Activated naive CD8-positive, alpha-beta T cell treated with anti-CD3 and anti-CD28 coated beads, Interleukin-2, amount 10 ng/mL, durations not matched to agents 7 days and 5 days (primary cell): ENCODE measurements at regions not wholly inside any gene's neighbourhood (a gene's known extent, or its start where the extent isn't known, plus 50 kb on each side); places are given as distances from the start of the nearest gene placed in this dataset.

Experiments used
- ATAC-seq: fragments of 150-1000 bp; cut with Tn5 transposase; one replicate; pipeline ENCODE4 v1.10.0; 2021; ENCODE audit warnings: low read depth, moderate library complexity
- POLR2A ChIA-PET: fragments of 350-600 bp; sonication (Branson Sonifier 250); formaldehyde crosslinking; loops from one replicate; lab custom pipeline; 2021; ENCODE audit warnings: antibody characterized with exemption; lab: Charles Lee
- DNase-seq: peaks from one replicate; pipeline ENCODE4 v3.0.0; 2021
- H3K27ac Mint-ChIP-seq: one replicate; pipeline ENCODE4 v1.8.0; 2022; ENCODE audit warnings: mild to moderate bottlenecking, mixed read lengths
- H3K27me3 Mint-ChIP-seq: one replicate; pipeline ENCODE4 v1.8.0; 2022; ENCODE audit warnings: mild to moderate bottlenecking, moderate library complexity, mixed read lengths
- H3K36me3 Mint-ChIP-seq: one replicate; pipeline ENCODE4 v1.8.0; 2021; ENCODE audit warnings: mild to moderate bottlenecking, mixed read lengths
- H3K4me1 Mint-ChIP-seq: one replicate; pipeline ENCODE4 v1.8.0; 2021; ENCODE audit warnings: mixed read lengths
- H3K4me3 Mint-ChIP-seq: one replicate; pipeline ENCODE4 v1.8.0; 2022; ENCODE audit warnings: mild to moderate bottlenecking, moderate library complexity, mixed read lengths
- H3K9me3 Mint-ChIP-seq: one replicate; pipeline ENCODE4 v1.8.0; 2021; ENCODE audit warnings: mixed read lengths

GRCh38 chr4:177546745-177547144, 104.5 kb upstream of the AGA start:
- POLR2A ChIA-PET = no interaction called here
- peak; percentile 52 for ATAC-seq

DNA sequence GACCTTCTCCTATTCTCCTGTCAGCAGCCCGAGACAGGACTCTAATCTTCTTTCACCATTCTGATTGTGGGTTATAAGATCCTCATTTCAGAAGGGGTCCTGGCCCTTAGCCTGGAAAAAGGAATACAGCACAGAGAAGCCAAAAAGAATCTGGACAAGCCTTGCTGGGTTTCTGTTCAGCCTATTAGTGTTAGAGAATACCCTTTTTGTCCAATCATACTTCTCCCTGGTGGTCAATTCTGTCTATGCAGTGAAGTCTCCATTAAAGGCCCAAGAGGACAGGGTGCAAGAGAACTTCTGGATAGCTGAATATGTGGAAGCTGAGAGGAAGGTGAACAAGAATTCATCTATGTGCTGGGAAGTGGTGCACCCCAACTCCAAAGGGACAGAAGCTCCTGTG, 105.7 kb upstream of the AGA start:
- Mint-ChIP-seq H3K36me3 (no peaks in the 10 kb centered on the region), H3K27me3 (no peaks in the 10 kb centered on the region), H3K4me1 (peaks cover 1% of the 10 kb centered on the region), H3K4me3 (no peak overlapping the region), H3K27ac (no peak overlapping the region), H3K9me3 (no peaks in the 10 kb centered on the region)
- ATAC-seq (no peak), DNase-seq (no peak)
- POLR2A ChIA-PET = no interaction called here

More at GRCh38 chr4:177546745-177547144, 104.5 kb upstream of the AGA start:
- Mint-ChIP-seq H3K27me3 (no peaks in the 10 kb centered on the region), H3K27ac (no peak overlapping the region), H3K36me3 (no peaks in the 10 kb centered on the region), H3K9me3 (no peaks in the 10 kb centered on the region), H3K4me1 (peaks cover 1% of the 10 kb centered on the region), H3K4me3 (no peak overlapping the region)
- no peak for DNase-seq

DNA sequence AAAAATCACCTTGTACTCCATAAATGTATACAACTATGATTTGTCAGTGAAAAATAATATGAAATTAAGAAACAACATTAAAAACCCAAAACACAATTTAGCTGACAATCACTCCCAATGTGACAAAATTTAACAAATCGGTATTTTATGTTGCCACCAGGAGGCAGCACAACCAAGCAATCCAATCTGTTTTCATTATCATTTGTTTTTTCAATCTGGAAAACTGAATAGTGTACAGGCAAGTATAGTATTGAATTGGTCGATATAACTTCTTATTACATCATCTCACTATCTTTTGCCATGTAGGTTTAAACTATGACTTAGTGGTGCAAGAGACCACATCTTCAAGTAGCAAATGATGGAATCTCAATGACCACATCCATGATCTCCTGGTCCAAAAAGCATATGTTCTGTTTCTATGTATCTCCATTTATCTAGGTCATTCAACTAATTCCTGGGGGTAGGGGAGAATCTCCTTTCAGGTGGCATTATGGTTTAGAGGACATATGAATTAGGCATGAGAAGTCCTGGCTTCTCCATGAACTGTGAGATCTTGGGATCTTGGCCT, 112.9 kb upstream of the AGA start:
- no peak for DNase-seq
- H3K27ac Mint-ChIP-seq = no peak overlapping the region

DNA sequence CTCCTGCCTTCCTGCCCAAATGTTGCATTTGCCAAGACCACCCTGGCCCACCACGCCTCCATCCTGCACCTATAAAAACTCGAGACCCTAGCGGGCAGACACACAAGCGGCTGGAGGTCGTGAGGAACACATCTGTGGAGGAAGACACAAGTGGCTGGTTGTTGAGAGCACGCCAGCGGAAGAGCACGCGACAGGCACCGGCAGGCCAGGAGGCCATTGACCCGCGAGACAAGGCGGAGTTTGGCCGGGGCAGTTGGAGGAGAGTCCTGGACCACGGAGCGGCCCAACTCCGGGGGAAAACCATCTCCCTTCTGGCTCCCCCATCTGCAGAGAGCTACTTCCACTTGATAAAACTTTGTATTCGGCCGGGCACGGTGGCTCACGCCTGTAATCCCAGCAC, 115.2 kb upstream of the AGA start:
- Mint-ChIP-seq H3K36me3 (no peaks in the 10 kb centered on the region), H3K27me3 (no peaks in the 10 kb centered on the region), H3K9me3 (no peaks in the 10 kb centered on the region), H3K27ac (no peak overlapping the region), H3K4me3 (no peak overlapping the region), H3K4me1 (no peaks in the 10 kb centered on the region)
- POLR2A ChIA-PET = no interaction called here
- DNase-seq = no peak
- no peak for ATAC-seq

More for the DNA sequence above, 112.9 kb upstream of the AGA start:
- H3K27me3 Mint-ChIP-seq = no peaks in the 10 kb centered on the region
- no peaks in the 10 kb centered on the region for H3K4me1 Mint-ChIP-seq
- POLR2A ChIA-PET = no interaction called here
- H3K36me3 Mint-ChIP-seq = no peaks in the 10 kb centered on the region
- no peak for ATAC-seq
- H3K4me3 Mint-ChIP-seq = no peak overlapping the region
- H3K9me3 Mint-ChIP-seq = no peaks in the 10 kb centered on the region

DNA sequence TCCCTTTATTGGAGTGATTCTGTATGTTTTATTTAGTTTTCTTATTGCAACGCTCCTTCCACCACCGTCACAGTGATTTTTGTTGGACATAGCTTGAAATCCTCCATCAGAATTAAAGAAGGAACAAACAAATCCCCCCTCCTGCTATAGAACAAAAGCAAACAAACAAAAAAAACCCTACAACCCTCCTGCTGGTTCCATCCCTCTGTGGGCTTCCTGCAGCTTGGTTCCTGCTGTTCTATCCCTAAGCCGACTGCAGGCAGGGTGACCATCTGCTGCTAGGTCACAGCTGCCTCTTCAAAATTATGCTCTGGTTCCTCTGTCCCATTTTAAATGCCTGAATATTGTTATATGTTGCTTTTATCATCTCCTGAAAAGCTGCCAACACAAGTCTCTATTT, 116.8 kb upstream of the AGA start:
- Mint-ChIP-seq H3K36me3 (no peaks in the 10 kb centered on the region), H3K4me3 (no peak overlapping the region), H3K9me3 (no peaks in the 10 kb centered on the region), H3K27me3 (no peaks in the 10 kb centered on the region), H3K4me1 (no peaks in the 10 kb centered on the region), H3K27ac (no peak overlapping the region)
- DNase-seq (no peak), ATAC-seq (no peak)
- POLR2A ChIA-PET = no interaction called here

GRCh38 chr4:177562163-177562562, 119.9 kb upstream of the AGA start:
- Mint-ChIP-seq H3K27me3 (no peaks in the 10 kb centered on the region), H3K4me3 (no peak overlapping the region), H3K36me3 (no peaks in the 10 kb centered on the region), H3K4me1 (no peaks in the 10 kb centered on the region), H3K9me3 (no peaks in the 10 kb centered on the region), H3K27ac (no peak overlapping the region)
- ATAC-seq (no peak), DNase-seq (no peak)
- POLR2A ChIA-PET = no interaction called here

DNA sequence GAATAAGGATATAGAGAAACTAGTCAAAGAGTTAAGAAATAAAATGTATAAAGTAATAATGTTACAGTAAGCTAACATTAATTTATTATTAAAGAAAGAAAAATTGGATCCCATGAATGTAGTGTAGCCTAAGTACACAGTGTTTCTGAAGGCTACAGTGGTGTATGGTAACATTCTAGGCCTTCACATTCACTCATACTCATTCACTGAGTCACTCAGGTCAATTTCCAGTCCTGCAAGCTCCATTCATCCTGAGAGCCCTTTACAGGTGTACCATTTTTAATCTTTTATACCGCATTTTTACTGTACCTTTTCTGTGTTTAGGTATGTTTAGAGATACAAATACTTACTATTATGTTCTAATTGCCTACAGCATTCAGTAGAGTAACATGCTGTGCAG, 120.6 kb upstream of the AGA start:
- no peaks in the 10 kb centered on the region for H3K36me3 Mint-ChIP-seq
- no peak overlapping the region for H3K27ac Mint-ChIP-seq
- ATAC-seq (no peak), DNase-seq (no peak)
- no peak overlapping the region for H3K4me3 Mint-ChIP-seq
- POLR2A ChIA-PET = no interaction called here
- H3K27me3 Mint-ChIP-seq = no peaks in the 10 kb centered on the region
- no peaks in the 10 kb centered on the region for H3K4me1 Mint-ChIP-seq
- H3K9me3 Mint-ChIP-seq = no peaks in the 10 kb centered on the region

DNA sequence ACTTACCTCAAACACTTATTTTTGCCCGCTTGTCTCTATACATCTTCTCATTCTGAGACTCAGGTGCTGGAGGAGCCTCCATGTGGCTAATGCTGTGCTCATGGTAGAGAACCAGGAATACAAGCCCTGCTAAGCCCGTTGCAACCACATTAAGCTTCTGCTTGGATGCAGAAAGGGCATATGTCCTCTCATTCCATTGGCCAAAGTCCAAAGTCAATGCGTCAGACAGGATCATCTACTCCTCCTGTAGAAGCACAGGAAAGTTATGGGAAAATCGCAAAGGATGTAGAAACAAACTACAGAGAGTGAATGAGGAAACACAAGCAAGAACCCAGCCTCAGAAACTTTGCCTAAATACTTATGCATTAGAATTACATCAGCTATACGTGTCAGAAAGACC, 124.5 kb upstream of the AGA start:
- Mint-ChIP-seq H3K27me3 (no peaks in the 10 kb centered on the region), H3K36me3 (no peaks in the 10 kb centered on the region), H3K27ac (no peak overlapping the region), H3K4me3 (no peak overlapping the region), H3K9me3 (no peaks in the 10 kb centered on the region), H3K4me1 (no peaks in the 10 kb centered on the region)
- POLR2A ChIA-PET = no interaction called here
- no peak for DNase-seq
- no peak for ATAC-seq

DNA sequence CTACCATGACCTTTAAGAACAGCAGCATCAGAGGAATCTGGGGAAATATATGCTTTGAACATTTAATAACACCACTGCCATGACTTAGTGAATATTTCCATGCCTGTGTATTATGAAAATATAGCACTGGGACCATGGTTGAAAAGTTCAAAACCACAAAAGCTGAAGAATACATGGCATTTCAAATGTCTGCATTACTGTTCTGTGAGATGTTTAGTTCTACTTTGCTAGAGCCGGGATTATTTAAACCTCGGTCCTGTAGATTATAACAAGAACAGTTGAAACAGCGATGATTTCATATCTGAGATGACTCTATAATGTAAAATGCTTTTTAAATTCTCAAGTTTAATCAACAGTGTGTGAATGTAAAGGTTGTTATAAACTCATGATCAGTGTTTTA, 126.7 kb upstream of the AGA start:
- POLR2A ChIA-PET = no interaction called here
- Mint-ChIP-seq H3K36me3 (no peaks in the 10 kb centered on the region), H3K27me3 (no peaks in the 10 kb centered on the region), H3K9me3 (no peaks in the 10 kb centered on the region), H3K4me1 (no peaks in the 10 kb centered on the region), H3K4me3 (no peak overlapping the region), H3K27ac (no peak overlapping the region)
- DNase-seq = no peak
- no peak for ATAC-seq

DNA sequence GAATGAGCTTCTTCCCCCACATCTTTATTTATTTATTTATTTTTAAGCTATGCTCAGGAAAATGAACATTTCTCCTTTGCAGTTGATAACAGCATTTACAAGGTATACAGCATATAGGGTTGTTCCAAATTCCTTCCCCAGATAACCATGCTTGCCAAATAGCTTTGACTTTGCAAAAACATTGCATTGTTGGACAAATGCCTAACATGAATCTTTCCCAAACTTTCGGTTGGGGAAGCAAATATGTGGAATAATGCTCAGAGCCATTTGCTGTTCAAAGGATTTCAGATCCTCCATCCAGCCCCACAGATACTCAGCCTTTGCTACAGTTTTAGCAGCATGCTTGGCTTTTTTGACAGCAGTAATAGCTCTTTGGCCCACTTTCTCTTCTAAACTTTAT, 127.2 kb upstream of the AGA start:
- Mint-ChIP-seq H3K27me3 (no peaks in the 10 kb centered on the region), H3K4me1 (no peaks in the 10 kb centered on the region), H3K36me3 (no peaks in the 10 kb centered on the region), H3K4me3 (no peak overlapping the region), H3K9me3 (no peaks in the 10 kb centered on the region), H3K27ac (no peak overlapping the region)
- POLR2A ChIA-PET = no interaction called here
- DNase-seq = no peak
- ATAC-seq = no peak

GRCh38 chr4:177573507-177573906, 131.3 kb upstream of the AGA start:
- H3K4me3 Mint-ChIP-seq = no peak overlapping the region
- no peaks in the 10 kb centered on the region for H3K4me1 Mint-ChIP-seq
- H3K27me3 Mint-ChIP-seq = no peaks in the 10 kb centered on the region
- POLR2A ChIA-PET = no interaction called here
- ATAC-seq (no peak), DNase-seq (no peak)
- no peaks in the 10 kb centered on the region for H3K9me3 Mint-ChIP-seq
- no peak overlapping the region for H3K27ac Mint-ChIP-seq
- H3K36me3 Mint-ChIP-seq = no peaks in the 10 kb centered on the region

GRCh38 chr4:177574446-177574845, 132.2 kb upstream of the AGA start:
- H3K27me3 Mint-ChIP-seq = no peaks in the 10 kb centered on the region
- H3K4me1 Mint-ChIP-seq = no peaks in the 10 kb centered on the region
- DNase-seq (no peak), ATAC-seq (no peak)
- H3K4me3 Mint-ChIP-seq = no peak overlapping the region
- H3K36me3 Mint-ChIP-seq = no peaks in the 10 kb centered on the region
- POLR2A ChIA-PET = no interaction called here
- H3K9me3 Mint-ChIP-seq = no peaks in the 10 kb centered on the region
- no peak overlapping the region for H3K27ac Mint-ChIP-seq

DNA sequence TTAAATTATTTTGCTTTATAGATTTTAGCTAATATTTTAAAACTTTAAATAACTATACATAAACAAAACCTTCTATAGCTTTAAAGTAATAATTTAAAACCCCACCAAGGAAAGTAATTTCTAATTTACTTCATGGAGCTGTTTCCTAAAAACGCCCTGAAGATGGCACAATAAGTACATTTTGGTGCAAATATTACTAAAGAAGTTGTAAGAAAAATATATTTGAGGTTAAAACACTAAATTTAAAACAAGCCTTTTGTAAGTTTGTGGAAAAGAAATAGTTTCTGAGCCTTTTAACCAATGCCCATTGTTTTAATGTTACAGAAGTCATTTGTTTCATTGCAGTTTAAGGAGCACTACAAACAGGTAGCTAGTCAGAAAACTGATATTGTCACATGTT, 137.4 kb upstream of the AGA start:
- Mint-ChIP-seq H3K27ac (no peak overlapping the region), H3K9me3 (no peaks in the 10 kb centered on the region), H3K4me1 (no peaks in the 10 kb centered on the region), H3K27me3 (no peaks in the 10 kb centered on the region), H3K36me3 (no peaks in the 10 kb centered on the region), H3K4me3 (no peak overlapping the region)
- DNase-seq (no peak), ATAC-seq (no peak)
- POLR2A ChIA-PET = no interaction called here

GRCh38 chr4:177582992-177583391, 140.8 kb upstream of the AGA start:
- Mint-ChIP-seq H3K27ac (no peak overlapping the region), H3K9me3 (no peaks in the 10 kb centered on the region), H3K27me3 (no peaks in the 10 kb centered on the region), H3K4me3 (no peak overlapping the region), H3K4me1 (no peaks in the 10 kb centered on the region), H3K36me3 (no peaks in the 10 kb centered on the region)
- DNase-seq (no peak), ATAC-seq (no peak)
- POLR2A ChIA-PET = no interaction called here

DNA sequence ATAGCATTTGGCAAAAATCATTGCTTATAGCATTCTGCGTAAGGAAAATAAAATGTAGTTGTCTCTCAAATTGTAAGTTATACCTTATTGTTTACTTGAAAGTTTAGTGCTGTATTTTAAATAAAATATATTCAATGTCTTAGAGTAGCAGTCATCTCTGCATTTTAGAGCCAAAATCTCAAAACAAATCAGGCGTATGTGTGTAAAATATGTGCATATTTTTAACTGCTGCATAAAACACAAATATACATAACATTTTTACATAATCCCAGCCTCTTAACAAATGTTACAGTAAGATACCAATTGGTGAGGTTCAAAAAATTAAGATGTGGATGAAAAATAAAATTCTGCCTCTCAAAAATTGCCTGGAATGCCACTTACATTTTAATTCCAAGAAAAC, 145.8 kb upstream of the AGA start:
- Mint-ChIP-seq H3K36me3 (no peaks in the 10 kb centered on the region), H3K4me1 (no peaks in the 10 kb centered on the region), H3K4me3 (no peak overlapping the region), H3K9me3 (no peaks in the 10 kb centered on the region), H3K27me3 (no peaks in the 10 kb centered on the region), H3K27ac (no peak overlapping the region)
- no peak for ATAC-seq
- POLR2A ChIA-PET = no interaction called here
- no peak for DNase-seq
